SK-N-MC (cell line): ENCODE measurements at regions not wholly inside any gene's neighbourhood (a gene's known extent, or its start where the extent isn't known, plus 50 kb on each side); places are given as distances from the start of the nearest gene placed in this dataset.

Experiments
- FOXP2 ChIP-seq: optimal IDR thresholded peaks from 2 replicates; pipeline ENCODE3; 2011; ENCODE audit warnings: mild to moderate bottlenecking, moderate library complexity; ENCODE audit not compliant: insufficient read depth; ENCODE audit errors: extremely low read length, control extremely low read depth
- POLR2AphosphoS5 ChIP-seq: IDR thresholded peaks from 2 replicates; pipeline ENCODE4 v1.6.1; 2012; ENCODE audit warnings: mild to moderate bottlenecking, low read depth, low read length, borderline replicate concordance

GRCh38 chrX:4175221-4175620 is 461.8 kb upstream of the PRKX start:
- TF ChIP-seq POLR2AphosphoS5 (no peak), FOXP2 (no peak)
